ENCODE measurements at regions not wholly inside any gene's neighbourhood (a gene's known extent, or its start where the extent isn't known, plus 50 kb on each side); places are given as distances from the start of the nearest gene placed in this dataset.

GRCh38 chr6:122220254-122220653 lies 179.2 kb upstream of the HSF2 start:
- TF ChIP-seq, protein P1, sequence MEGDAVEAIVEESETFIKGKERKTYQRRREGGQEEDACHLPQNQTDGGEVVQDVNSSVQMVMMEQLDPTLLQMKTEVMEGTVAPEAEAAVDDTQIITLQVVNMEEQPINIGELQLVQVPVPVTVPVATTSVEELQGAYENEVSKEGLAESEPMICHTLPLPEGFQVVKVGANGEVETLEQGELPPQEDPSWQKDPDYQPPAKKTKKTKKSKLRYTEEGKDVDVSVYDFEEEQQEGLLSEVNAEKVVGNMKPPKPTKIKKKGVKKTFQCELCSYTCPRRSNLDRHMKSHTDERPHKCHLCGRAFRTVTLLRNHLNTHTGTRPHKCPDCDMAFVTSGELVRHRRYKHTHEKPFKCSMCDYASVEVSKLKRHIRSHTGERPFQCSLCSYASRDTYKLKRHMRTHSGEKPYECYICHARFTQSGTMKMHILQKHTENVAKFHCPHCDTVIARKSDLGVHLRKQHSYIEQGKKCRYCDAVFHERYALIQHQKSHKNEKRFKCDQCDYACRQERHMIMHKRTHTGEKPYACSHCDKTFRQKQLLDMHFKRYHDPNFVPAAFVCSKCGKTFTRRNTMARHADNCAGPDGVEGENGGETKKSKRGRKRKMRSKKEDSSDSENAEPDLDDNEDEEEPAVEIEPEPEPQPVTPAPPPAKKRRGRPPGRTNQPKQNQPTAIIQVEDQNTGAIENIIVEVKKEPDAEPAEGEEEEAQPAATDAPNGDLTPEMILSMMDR (IDR thresholded peaks at IDR 0.05) = no peak
- no peak for TF ChIP-seq POLR2A (IDR thresholded peaks at IDR 0.05)

All from stomach (tissue), 4 donors.